Upper lobe of left lung (tissue), 6 donors: ENCODE measurements at regions not wholly inside any gene's neighbourhood (a gene's known extent, or its start where the extent isn't known, plus 50 kb on each side); places are given as distances from the start of the nearest gene placed in this dataset.

Experiments used
- ATAC-seq, 2 donors: fragments of 200-7000 bp; cut with Tn5 transposase; one replicate each; pipeline ENCODE4 v1.9.1; 2022; ENCODE audit warnings: mild to moderate bottlenecking in 2 of 2, moderate library complexity in 2 of 2; ENCODE audit not compliant: low FRiP score in 2 of 2
- DNase-seq, 2 donors: peaks; one replicate each; pipeline ENCODE4 v3.0.0-alpha.2; 2019 to 2020
- H3K27ac ChIP-seq, 4 donors: fragments of 200-600 bp; sonication (generic); one replicate each; pipeline ENCODE4 v1.5.1; 2016 to 2019
- H3K27me3 ChIP-seq, 4 donors: fragments of 200-600 bp; sonication (generic); one replicate each; pipeline ENCODE4 v1.5.1; 2017 to 2019
- H3K36me3 ChIP-seq, 4 donors: fragments of 200-600 bp; sonication (generic); one replicate each; pipeline ENCODE4 v1.5.1; 2016 to 2019
- H3K4me1 ChIP-seq, 4 donors: fragments of 200-600 bp; sonication (generic); one replicate each; pipeline ENCODE4 v1.5.1; 2018 to 2019
- H3K4me3 ChIP-seq, 4 donors: fragments of 200-600 bp; sonication (generic); one replicate each; pipeline ENCODE4 v1.5.1; 2017 to 2019; ENCODE audit warnings: mild to moderate bottlenecking in 2 of 4, moderate library complexity in 1 of 4
- H3K9me3 ChIP-seq, 4 donors: fragments of 200-600 bp; sonication (generic); one replicate each; pipeline ENCODE4 v1.5.1; 2018 to 2019
- EP300 ChIP-seq, 4 donors: sonication (generic); formaldehyde crosslinking; IDR thresholded peaks; one replicate each; pipeline ENCODE4 v1.5.1; 2017; ENCODE audit warnings: antibody characterized with exemption in 4 of 4, control low read depth in 2 of 4
- POLR2A ChIP-seq, 4 donors: fragments of 450-650 bp; IDR thresholded peaks; one replicate each; pipeline ENCODE4 v1.5.1; 2016 to 2017; ENCODE audit warnings: antibody characterized with exemption in 4 of 4, mild to moderate bottlenecking in 2 of 4
- POLR2AphosphoS5 ChIP-seq, 2 donors: sonication (generic); formaldehyde crosslinking; IDR thresholded peaks; one replicate each; pipeline ENCODE4 v1.5.1; 2017; ENCODE audit warnings: antibody characterized with exemption in 2 of 2
- WGBS, 2 donors: methylation state at CpG; one replicate each; pipeline ENCODE4 v1.1.5; 2017 to 2018; 5-methylcytosine and 5-hydroxymethylcytosine counted together
- TF ChIP-seq, protein P1 (sequence below), 6 experiments: fragments of 450-650 bp in 4 of 6; fragments of 200-600 bp in 2 of 6; sonication (generic) in 2 of 6; IDR thresholded peaks; one replicate each; pipeline ENCODE4 v1.5.1; 2016 to 2019; ENCODE audit warnings: antibody characterized with exemption in 6 of 6
- donor health status: DM: no; HTN: no; CAD: no; lungs with moderate emphysema.
- donor health status: DM: no; HTN: yes; CAD: no; lungs with severe emphysema.

DNA sequence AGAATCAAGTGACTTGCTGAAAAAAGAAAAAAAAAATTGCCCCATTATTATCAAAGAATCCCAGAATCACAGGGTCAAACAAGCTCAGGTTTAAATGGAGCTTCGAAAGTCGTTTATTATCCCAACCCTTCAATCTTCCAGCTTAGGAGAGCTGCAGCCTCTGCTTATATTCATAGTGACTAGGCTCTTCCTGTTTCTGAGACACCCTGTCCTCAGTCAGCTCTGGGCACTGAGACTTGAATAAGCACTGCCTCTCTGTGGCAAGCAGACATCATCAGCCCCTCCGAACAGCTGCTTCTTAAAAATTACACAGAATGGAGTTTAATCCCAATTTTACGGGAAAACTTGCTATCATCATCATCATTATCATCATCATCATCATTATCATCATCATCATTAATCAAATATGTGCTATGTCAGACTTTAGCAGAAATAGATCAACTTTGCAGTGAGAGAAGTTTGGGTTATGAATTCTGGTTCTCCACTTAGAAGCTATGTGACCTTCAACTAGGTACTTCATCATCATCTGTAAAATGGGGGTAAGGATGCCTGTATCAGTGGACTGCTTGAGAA lies 614.0 kb upstream of the SYNCRIP start:
- H3K4me3 ChIP-seq = no peak overlapping the region
- DNase-seq (no peak), ATAC-seq (no peak)
- no peaks in the 10 kb centered on the region for H3K27me3 ChIP-seq
- H3K27ac ChIP-seq = no peak overlapping the region
- no peaks in the 10 kb centered on the region for H3K9me3 ChIP-seq
- no peaks in the 10 kb centered on the region for H3K36me3 ChIP-seq
- WGBS, 2 donors = 61 to 72% methylated on average over 4 of the region's 4 CpGs
- H3K4me1 ChIP-seq = no peaks in the 10 kb centered on the region
- TF ChIP-seq POLR2A (IDR thresholded peaks at IDR 0.05) (no peak), EP300 (IDR thresholded peaks at IDR 0.05) (no peak), POLR2AphosphoS5 (IDR thresholded peaks at IDR 0.05) (no peak)
- TF ChIP-seq, protein P1, sequence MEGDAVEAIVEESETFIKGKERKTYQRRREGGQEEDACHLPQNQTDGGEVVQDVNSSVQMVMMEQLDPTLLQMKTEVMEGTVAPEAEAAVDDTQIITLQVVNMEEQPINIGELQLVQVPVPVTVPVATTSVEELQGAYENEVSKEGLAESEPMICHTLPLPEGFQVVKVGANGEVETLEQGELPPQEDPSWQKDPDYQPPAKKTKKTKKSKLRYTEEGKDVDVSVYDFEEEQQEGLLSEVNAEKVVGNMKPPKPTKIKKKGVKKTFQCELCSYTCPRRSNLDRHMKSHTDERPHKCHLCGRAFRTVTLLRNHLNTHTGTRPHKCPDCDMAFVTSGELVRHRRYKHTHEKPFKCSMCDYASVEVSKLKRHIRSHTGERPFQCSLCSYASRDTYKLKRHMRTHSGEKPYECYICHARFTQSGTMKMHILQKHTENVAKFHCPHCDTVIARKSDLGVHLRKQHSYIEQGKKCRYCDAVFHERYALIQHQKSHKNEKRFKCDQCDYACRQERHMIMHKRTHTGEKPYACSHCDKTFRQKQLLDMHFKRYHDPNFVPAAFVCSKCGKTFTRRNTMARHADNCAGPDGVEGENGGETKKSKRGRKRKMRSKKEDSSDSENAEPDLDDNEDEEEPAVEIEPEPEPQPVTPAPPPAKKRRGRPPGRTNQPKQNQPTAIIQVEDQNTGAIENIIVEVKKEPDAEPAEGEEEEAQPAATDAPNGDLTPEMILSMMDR (IDR thresholded peaks at IDR 0.05) = no peak

DNA sequence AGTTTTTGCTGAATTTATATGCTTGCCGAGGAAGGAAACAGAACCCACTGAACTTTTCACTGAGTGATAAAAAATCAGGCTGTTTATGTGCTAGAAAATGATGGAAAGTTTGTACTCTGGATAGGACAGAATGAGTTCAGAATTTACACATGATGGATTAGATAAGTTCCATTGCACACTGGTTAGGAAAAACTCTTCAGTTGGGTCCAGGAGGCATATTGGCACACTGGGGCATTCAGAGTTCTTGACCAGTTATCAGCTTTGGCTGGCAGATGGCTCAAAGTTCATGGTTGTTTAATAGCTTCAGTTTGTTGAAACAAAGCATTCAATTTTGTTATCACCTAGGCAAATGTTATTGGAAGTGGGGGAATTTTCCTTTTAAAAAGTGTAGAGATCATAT lies 613.3 kb upstream of the SYNCRIP start:
- ATAC-seq (no peak), DNase-seq (no peak)
- H3K27ac ChIP-seq = no peak overlapping the region
- H3K9me3 ChIP-seq = no peaks in the 10 kb centered on the region
- H3K4me3 ChIP-seq = no peak overlapping the region
- WGBS, 2 donors = 48 to 59% methylated on average over 1 of the region's 1 CpG
- H3K36me3 ChIP-seq = no peaks in the 10 kb centered on the region
- no peaks in the 10 kb centered on the region for H3K27me3 ChIP-seq
- no peaks in the 10 kb centered on the region for H3K4me1 ChIP-seq
- no peak for TF ChIP-seq POLR2A (IDR thresholded peaks at IDR 0.05)

GRCh38 chr6:86251106-86251505 lies 608.4 kb upstream of the SYNCRIP start:
- TF ChIP-seq POLR2AphosphoS5 (IDR thresholded peaks at IDR 0.05) (no peak), EP300 (IDR thresholded peaks at IDR 0.05) (no peak), POLR2A (IDR thresholded peaks at IDR 0.05) (no peak)
- TF ChIP-seq, protein P1 (IDR thresholded peaks at IDR 0.05) = no peak
- Histone ChIP-seq H3K36me3 (no peaks in the 10 kb centered on the region), H3K4me1 (no peaks in the 10 kb centered on the region), H3K27me3 (no peaks in the 10 kb centered on the region), H3K27ac (no peak overlapping the region), H3K4me3 (no peak overlapping the region), H3K9me3 (no peaks in the 10 kb centered on the region)
- WGBS, 2 donors = 68 to 85% methylated on average over 1 of the region's 1 CpG
- no peak for ATAC-seq
- DNase-seq = no peak

- H3K4me3 ChIP-seq = no peak overlapping the region
- WGBS, 2 donors = 58 to 65% methylated on average over 2 of the region's 2 CpGs
- TF ChIP-seq EP300 (IDR thresholded peaks at IDR 0.05) (no peak), POLR2A (IDR thresholded peaks at IDR 0.05) (no peak), POLR2AphosphoS5 (IDR thresholded peaks at IDR 0.05) (no peak)
- TF ChIP-seq, protein P1 (IDR thresholded peaks at IDR 0.05) = no peak
- H3K27me3 ChIP-seq = no peaks in the 10 kb centered on the region
- no peaks in the 10 kb centered on the region for H3K36me3 ChIP-seq
- no peaks in the 10 kb centered on the region for H3K4me1 ChIP-seq
- no peak for ATAC-seq
- H3K9me3 ChIP-seq = no peaks in the 10 kb centered on the region
- no peak overlapping the region for H3K27ac ChIP-seq
- no peak for DNase-seq
Measured at GRCh38 chr6:86217906-86218305, 575.2 kb upstream of the SYNCRIP start.

GRCh38 chr6:86215323-86215722 lies 572.6 kb upstream of the SYNCRIP start:
- Histone ChIP-seq H3K9me3 (no peaks in the 10 kb centered on the region), H3K27me3 (no peaks in the 10 kb centered on the region), H3K27ac (no peak overlapping the region), H3K4me1 (no peaks in the 10 kb centered on the region), H3K36me3 (no peaks in the 10 kb centered on the region), H3K4me3 (no peak overlapping the region)
- TF ChIP-seq EP300 (IDR thresholded peaks at IDR 0.05) (no peak), POLR2A (IDR thresholded peaks at IDR 0.05) (no peak), POLR2AphosphoS5 (IDR thresholded peaks at IDR 0.05) (no peak)
- TF ChIP-seq, protein P1 (IDR thresholded peaks at IDR 0.05) = no peak
- 32 to 55% methylated on average over 2 of the region's 2 CpGs for WGBS, 2 donors
- DNase-seq (no peak), ATAC-seq (no peak)
